GM12878 (cell line): ENCODE measurements at regions not wholly inside any gene's neighbourhood (a gene's known extent, or its start where the extent isn't known, plus 50 kb on each side); places are given as distances from the start of the nearest gene placed in this dataset.
"Not testable (repeated sequence)": the region's sequence is repeated elsewhere in the genome, so short reads cannot be mapped to it uniquely, and the experiment has no call there.

Source experiments
- BHLHE40 ChIP-seq, 2 experiments: fragments of 450-650 bp in 1 of 2; IDR thresholded peaks; 2 replicates each; pipeline ENCODE4 v1.6.1; 2011 to 2017; ENCODE audit warnings: low read depth in 2 of 2, borderline replicate concordance in 1 of 2, improper control_type of control experiment in 1 of 2, low read length in 1 of 2, mild to moderate bottlenecking in 1 of 2
- CHD4 ChIP-seq: fragments of 200-600 bp; sonication (generic); IDR thresholded peaks from 2 replicates; pipeline ENCODE4 v1.6.1; 2016; ENCODE audit warnings: mild to moderate bottlenecking
- EZH2 ChIP-seq: IDR thresholded peaks from 2 replicates; pipeline ENCODE4 v1.6.1; 2012; ENCODE audit warnings: low read depth, mild to moderate bottlenecking, control low read depth, inconsistent platforms, low read length, borderline replicate concordance; ENCODE audit not compliant: control insufficient read depth
- HCFC1 ChIP-seq: fragments of 150-350 bp; IDR thresholded peaks from 2 replicates; pipeline ENCODE4 v1.6.1; 2014; ENCODE audit warnings: low read length
- HDAC2 ChIP-seq: fragments of 200-600 bp; sonication (generic); IDR thresholded peaks from 2 replicates; pipeline ENCODE4 v1.6.1; 2017
- IKZF1 ChIP-seq: fragments of 450-650 bp; conservative IDR thresholded peaks from 2 replicates; pipeline ENCODE4 v1.6.1; 2017; ENCODE audit warnings: antibody characterized with exemption, mild to moderate bottlenecking
- IRF4 ChIP-seq: IDR thresholded peaks from 2 replicates; pipeline ENCODE4 v1.6.1; 2011; ENCODE audit warnings: low read depth, low read length
- POLR2A ChIP-seq: IDR thresholded peaks from 2 replicates; pipeline ENCODE4 v1.6.1; 2011; ENCODE audit warnings: low read depth, mild to moderate bottlenecking, low read length
- RB1 ChIP-seq: fragments of 450-650 bp; formaldehyde crosslinking; IDR thresholded peaks from 2 replicates; pipeline ENCODE4 v1.6.1; 2017; ENCODE audit warnings: mild to moderate bottlenecking, borderline replicate concordance
- RCOR1 ChIP-seq: conservative IDR thresholded peaks from 2 replicates; pipeline ENCODE4 v1.6.1; 2012; ENCODE audit warnings: low read depth, low read length, improper control_type of control experiment
- SIN3A ChIP-seq: IDR thresholded peaks from 2 replicates; pipeline ENCODE4 v1.6.1; 2012; ENCODE audit warnings: low read depth, low read length, improper control_type of control experiment
- TF ChIP-seq, protein P1 (sequence below): IDR thresholded peaks from 2 replicates; pipeline ENCODE4 v1.6.1; 2012; ENCODE audit warnings: mild to moderate bottlenecking, low read depth, low read length

DNA sequence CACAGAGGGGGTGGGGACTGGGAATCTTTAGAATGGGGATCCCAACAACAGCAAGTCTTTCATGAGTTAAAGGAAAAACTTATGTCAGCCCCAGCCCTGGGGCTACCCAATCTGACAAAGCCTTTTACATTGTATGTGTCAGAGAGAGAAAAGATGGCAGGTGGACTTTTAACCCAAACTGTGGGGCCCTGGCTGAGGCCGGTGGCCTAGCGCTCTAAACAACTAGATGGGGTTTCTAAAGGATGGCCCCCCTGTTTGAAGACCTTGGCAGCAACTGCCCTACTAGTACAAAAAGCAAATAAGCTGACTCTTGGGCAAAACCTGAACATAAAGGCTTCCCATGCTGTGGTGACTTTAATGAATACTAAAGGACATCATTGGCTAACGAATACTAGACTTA is 83.9 kb upstream of the TANC1 start:
- TF ChIP-seq HCFC1; CHD4; EZH2; RB1; SIN3A; RCOR1; HDAC2; IRF4; POLR2A; IKZF1; BHLHE40 (IDR thresholded peaks at IDR 0.05; ENCODE audit: borderline replicate concordance in 1 of 2, low read depth in 2 of 2, low read length in 1 of 2): not testable (repeated sequence)
- TF ChIP-seq, protein P1, sequence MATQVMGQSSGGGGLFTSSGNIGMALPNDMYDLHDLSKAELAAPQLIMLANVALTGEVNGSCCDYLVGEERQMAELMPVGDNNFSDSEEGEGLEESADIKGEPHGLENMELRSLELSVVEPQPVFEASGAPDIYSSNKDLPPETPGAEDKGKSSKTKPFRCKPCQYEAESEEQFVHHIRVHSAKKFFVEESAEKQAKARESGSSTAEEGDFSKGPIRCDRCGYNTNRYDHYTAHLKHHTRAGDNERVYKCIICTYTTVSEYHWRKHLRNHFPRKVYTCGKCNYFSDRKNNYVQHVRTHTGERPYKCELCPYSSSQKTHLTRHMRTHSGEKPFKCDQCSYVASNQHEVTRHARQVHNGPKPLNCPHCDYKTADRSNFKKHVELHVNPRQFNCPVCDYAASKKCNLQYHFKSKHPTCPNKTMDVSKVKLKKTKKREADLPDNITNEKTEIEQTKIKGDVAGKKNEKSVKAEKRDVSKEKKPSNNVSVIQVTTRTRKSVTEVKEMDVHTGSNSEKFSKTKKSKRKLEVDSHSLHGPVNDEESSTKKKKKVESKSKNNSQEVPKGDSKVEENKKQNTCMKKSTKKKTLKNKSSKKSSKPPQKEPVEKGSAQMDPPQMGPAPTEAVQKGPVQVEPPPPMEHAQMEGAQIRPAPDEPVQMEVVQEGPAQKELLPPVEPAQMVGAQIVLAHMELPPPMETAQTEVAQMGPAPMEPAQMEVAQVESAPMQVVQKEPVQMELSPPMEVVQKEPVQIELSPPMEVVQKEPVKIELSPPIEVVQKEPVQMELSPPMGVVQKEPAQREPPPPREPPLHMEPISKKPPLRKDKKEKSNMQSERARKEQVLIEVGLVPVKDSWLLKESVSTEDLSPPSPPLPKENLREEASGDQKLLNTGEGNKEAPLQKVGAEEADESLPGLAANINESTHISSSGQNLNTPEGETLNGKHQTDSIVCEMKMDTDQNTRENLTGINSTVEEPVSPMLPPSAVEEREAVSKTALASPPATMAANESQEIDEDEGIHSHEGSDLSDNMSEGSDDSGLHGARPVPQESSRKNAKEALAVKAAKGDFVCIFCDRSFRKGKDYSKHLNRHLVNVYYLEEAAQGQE = not testable (repeated sequence)
